GM04503 (cell line): ENCODE measurements at regions not wholly inside any gene's neighbourhood (a gene's known extent, or its start where the extent isn't known, plus 50 kb on each side); places are given as distances from the start of the nearest gene placed in this dataset.
"Not testable (repeated sequence)": the region's sequence is repeated elsewhere in the genome, so short reads cannot be mapped to it uniquely, and the experiment has no call there.

Experiments
- DNase-seq: peaks from one replicate; pipeline ENCODE4 v3.0.0-alpha.2; 2012; ENCODE audit warnings: low read depth

DNA sequence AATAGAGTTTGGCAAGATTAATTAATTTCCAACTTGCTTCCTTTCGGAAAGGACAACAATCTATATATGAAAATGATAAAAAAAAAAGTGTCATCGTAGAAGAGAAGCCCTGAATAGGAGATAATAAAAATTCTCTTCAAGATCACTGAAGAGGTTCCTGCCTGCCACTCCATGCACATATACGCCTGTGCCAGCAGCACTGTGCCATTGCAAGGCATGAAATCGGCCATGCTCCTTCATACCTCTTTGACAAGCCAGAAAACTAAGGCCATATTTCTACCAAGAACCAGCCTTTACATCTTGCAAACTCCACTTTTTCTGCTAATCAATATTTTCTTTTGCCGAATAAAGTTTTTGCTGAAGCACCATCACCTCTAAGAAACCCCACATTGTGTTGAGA is 365.5 kb downstream of the CXXC4 start:
- no peak for DNase-seq

- no peak for DNase-seq
Observed at GRCh38 chr4:104128850-104129213, 365.9 kb downstream of the CXXC4 start.

DNA sequence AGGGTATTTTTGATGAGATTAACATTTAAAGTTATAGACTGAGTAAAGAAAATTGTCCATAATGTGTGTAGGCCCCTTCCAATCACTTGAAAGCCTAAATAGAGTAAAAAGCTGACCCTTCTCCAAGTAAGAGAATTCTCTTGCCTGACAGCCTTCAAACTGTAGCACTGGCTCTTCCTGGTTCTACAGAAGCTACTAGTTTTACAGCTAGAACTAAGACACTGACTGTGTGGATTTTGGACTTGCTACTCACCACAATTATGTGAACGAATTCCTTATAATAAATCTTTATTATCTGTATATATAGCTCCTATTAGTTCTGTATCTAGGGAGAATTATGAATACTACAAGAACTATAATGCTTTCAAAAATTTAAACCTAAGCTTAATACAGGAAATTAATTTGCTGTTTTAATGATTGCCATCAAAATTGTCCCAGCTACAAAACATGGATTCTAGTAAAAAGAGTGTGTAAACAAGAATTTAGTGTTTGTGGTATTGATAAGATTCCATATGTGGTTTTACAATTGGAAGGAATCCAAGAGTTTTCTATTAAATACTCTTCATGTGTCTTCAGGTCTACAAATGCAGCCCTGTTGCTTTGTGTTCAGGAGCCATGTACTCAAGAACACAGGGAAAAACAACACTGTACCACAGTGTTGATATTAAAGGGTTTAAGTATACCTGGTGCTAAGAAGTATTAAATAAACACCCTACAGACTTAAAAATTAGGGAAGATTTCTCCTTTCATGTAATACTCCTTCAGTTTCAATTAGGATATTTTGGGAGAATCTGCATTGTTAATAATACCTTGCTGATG is 366.5 kb downstream of the CXXC4 start:
- no peak for DNase-seq

DNA sequence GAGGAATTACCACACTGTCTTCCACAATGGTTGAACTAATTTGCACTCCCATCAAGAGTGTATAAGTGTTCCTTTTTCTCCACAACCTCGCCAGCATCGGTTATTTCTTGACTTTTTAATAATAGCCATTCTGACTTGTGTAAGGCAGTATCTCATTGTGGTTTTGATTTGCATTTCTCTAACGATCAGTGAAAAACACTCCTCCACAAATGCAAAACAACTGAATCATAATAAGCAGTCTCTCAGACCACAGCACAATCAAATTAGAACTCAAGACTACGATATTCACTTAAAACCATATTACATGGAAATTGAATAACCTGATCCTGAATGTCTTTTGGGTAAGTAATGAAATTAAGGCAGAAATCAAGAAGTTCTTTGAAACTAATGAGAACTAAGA is 371.7 kb downstream of the CXXC4 start:
- no peak for DNase-seq

- no peak for DNase-seq
Observed at GRCh38 chr4:104117776-104118175, 376.9 kb downstream of the CXXC4 start.

GRCh38 chr4:104113850-104114249 is 380.8 kb downstream of the CXXC4 start:
- DNase-seq, result no peak

GRCh38 chr4:104099141-104099540 is 379.4 kb upstream of the TACR3 start:
- DNase-seq, result no peak

DNA sequence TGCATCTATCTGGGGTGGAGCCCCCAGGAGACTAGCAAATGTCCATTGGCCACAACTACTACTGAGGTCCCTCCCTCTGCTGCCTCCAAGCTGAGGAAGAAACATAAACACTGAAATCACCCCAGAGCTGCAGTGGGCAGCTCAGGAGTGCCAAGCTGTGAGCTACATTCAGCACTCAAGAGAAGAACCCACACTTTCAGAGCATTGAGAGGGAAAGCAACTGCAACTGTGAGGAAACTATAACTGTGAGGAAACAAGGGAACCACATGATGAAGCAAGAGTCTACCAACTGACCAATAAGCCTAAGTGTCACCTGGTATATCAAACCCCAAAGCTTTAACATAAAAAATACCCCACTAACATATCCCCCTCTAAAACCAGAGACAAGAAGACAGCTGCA is 373.5 kb upstream of the TACR3 start:
- DNase-seq, result no peak

DNA sequence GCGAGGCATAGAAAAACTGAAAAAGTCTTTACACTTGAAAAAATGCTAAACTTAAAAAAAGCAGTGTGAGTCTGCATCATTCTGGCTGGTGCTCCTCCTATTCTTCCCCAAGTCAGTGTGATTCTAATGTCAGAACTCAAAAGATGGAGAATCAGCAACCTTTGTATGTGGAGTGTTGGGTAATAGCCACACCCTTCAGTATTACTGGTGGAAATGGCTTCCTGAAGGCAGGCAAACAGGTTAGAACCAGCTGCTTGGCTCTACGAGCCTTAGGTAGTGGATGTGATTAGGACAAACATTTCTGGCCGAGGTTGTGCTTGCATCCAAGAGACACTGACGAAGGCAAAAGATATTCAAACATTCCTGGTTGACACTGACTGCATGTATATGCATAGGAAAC is 353.4 kb upstream of the TACR3 start:
- DNase-seq, result no peak

- no peak for DNase-seq
Observed at GRCh38 chr4:104066533-104066932, 346.7 kb upstream of the TACR3 start.

- no peak for DNase-seq
Observed at GRCh38 chr4:104064646-104065577, 345.1 kb upstream of the TACR3 start.

GRCh38 chr4:104063341-104063740 is 343.6 kb upstream of the TACR3 start:
- no peak for DNase-seq

DNA sequence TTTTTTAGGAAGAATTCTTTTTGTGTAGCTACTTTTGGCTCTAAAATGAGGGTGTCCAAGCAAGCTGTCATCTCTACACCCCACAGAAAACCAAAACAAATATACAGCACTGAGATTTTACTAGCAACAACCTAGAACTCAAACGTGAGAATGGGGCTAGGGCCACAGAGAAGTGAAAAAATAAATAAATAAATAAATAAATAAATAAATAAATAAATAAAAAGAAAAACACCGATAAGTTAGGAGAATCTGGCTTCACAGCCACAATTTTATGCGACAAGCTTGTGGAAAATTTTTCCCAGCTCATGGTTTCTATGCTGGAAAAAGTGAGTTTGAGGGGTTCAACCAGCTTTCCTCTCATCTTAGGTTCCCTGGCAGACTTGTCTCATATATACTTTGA is 324.6 kb upstream of the TACR3 start:
- DNase-seq, result no peak

- no peak for DNase-seq
Observed at GRCh38 chr4:104032896-104033295, 313.1 kb upstream of the TACR3 start.

- no peak for DNase-seq
Observed at GRCh38 chr4:104025251-104025650, 305.5 kb upstream of the TACR3 start.

GRCh38 chr4:104022831-104023230 is 303.0 kb upstream of the TACR3 start:
- DNase-seq, result no peak

DNA sequence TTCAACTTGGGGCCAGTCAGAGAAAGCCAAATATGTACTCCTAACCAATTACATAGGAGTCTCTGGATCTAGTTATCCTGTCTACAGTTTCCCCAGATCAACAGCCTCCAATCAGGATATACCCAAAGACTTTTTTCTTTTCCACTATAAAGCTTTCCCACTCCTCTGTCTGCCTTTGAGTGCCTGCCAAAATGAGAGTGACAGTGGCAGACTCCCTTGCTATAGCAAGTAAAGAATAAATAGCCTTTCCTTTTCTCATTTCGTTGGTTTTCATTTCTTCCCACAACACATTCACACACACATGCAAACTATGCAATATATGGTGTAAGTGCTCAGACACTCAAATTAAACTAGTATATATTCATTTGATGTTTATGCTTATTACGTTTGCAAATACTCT is 302.4 kb upstream of the TACR3 start:
- no peak for DNase-seq

DNA sequence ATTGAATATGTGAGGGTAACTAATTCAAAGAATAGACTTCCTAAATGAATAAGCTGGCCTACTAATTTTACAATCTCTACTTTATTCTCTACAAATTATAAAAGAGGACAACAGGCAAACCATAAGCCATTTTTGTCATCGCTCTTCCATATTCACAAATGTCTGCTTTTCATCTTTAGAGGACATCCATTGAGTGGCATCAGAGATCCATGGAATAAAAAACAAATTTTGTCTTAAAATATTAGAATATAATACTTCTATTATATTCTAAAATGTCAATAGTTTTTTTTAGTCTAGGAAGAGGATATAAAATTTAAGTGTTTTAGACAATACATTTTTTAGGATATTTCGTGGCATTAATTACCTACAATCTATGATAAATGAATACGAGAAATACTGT is 300.9 kb upstream of the TACR3 start:
- no peak for DNase-seq

- DNase-seq, result no peak
Observed at GRCh38 chr4:104017213-104017612, 297.4 kb upstream of the TACR3 start.

DNA sequence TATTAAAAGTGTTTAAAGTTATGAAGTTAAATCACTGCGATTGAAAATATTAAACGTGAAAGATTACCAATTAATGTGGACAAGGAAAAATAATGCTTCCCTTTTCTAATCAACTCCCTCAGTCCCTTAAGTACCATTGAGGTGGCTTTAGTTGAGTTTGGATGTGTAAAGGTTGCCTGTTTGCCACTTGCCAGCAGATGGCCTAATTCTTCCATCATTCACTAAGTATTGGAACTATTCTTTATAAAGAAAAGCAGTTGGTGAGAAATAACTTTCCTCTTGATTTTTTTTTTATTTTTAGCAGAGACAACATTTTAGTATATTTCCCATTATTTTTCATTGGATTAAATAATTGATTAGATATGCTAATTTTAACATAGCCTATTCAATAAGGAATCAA is 295.9 kb upstream of the TACR3 start:
- DNase-seq, result no peak

DNA sequence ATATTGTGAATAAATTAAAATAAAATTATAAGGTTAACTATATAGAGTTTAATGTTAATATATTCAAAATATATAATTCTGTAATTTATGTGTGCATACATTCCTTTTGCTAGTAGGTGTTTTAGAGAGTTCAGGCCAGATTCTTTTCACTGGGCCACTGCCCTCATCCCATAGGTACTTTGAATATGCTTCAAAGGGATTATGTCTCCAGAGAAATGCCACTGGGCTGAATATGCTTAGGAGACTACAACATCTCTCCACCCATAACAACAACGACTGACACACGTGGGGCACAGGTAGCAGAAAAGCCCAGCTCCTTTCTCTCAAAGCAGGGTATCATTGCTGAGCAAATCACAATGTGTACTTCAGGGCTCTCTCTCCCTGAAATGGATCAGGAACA is 290.9 kb upstream of the TACR3 start:
- DNase-seq, result no peak

- DNase-seq, result not testable (repeated sequence)
Observed at GRCh38 chr4:104002318-104002717, 282.5 kb upstream of the TACR3 start.

DNA sequence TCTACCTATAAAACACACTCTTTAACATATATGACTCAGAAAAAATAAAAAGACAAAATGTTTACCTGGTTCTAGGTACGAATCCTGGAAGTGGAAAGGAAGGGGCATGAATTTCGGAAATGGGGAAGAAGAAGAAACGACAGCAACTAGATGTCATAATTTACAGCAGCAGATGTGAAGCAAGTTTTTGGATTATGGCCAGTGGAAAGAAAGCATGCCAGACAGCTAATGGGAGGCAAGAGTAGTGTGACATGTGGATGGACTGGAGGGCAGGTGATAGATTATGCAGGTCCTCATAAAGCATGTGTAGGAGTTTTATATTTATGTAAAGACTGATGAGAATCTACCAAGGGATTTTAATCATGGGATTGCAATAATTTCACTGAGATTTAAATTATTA is 279.0 kb upstream of the TACR3 start:
- DNase-seq, result no peak
